ENCODE measurements at regions not wholly inside any gene's neighbourhood (a gene's known extent, or its start where the extent isn't known, plus 50 kb on each side); places are given as distances from the start of the nearest gene placed in this dataset.

DNA sequence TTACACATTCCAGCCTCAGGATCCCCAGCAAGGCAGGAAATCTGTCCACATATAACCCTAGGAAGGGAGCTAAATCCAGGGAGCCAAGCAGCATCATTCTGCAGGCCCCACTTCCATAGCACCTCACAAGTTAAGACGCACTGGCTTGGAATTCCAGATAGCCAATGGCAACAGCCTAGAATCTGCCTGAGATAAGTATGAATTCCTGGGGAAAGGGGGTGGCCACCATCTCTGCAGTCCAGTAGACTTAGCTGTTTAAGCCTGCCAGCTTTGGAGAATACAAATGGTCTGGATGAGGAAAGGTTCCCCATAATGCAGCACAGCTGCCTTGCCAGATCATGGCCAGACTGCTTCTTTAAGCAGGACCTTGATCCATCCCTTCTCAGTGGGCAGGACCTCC lies 179.4 kb upstream of the PRSS1 start:
- TF ChIP-seq, protein P1, sequence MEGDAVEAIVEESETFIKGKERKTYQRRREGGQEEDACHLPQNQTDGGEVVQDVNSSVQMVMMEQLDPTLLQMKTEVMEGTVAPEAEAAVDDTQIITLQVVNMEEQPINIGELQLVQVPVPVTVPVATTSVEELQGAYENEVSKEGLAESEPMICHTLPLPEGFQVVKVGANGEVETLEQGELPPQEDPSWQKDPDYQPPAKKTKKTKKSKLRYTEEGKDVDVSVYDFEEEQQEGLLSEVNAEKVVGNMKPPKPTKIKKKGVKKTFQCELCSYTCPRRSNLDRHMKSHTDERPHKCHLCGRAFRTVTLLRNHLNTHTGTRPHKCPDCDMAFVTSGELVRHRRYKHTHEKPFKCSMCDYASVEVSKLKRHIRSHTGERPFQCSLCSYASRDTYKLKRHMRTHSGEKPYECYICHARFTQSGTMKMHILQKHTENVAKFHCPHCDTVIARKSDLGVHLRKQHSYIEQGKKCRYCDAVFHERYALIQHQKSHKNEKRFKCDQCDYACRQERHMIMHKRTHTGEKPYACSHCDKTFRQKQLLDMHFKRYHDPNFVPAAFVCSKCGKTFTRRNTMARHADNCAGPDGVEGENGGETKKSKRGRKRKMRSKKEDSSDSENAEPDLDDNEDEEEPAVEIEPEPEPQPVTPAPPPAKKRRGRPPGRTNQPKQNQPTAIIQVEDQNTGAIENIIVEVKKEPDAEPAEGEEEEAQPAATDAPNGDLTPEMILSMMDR (conservative IDR thresholded peaks at IDR 0.05; ENCODE audit: low read length): no peak
- no peak for TF ChIP-seq EZH2phosphoT487 (IDR thresholded peaks at IDR 0.05; ENCODE audit: borderline replicate concordance)

Measured in Loucy (cell line).